GM19397 (cell line): ENCODE measurements at regions not wholly inside any gene's neighbourhood (a gene's known extent, or its start where the extent isn't known, plus 50 kb on each side); places are given as distances from the start of the nearest gene placed in this dataset.

Experiments
- ATAC-seq: cut with Tn5 transposase; IDR thresholded peaks from one replicate; pipeline ENCODE4 v1.9.1; 2021; ENCODE audit warnings: mild to moderate bottlenecking, moderate library complexity; ENCODE audit not compliant: unreplicated experiment

- ATAC-seq = no peak
Observed at GRCh38 chr9:89805571-89806292, 200.9 kb downstream of the GADD45G start.

- no peak for ATAC-seq
Observed at GRCh38 chr9:89806371-89807100, 201.7 kb downstream of the GADD45G start.

- ATAC-seq = no peak
Observed at GRCh38 chr9:89807101-89807395, 202.2 kb downstream of the GADD45G start.

- no peak for ATAC-seq
Observed at GRCh38 chr9:89807682-89808075, 202.9 kb downstream of the GADD45G start.

- no peak for ATAC-seq
Observed at GRCh38 chr9:89808076-89808755, 203.4 kb downstream of the GADD45G start.

DNA sequence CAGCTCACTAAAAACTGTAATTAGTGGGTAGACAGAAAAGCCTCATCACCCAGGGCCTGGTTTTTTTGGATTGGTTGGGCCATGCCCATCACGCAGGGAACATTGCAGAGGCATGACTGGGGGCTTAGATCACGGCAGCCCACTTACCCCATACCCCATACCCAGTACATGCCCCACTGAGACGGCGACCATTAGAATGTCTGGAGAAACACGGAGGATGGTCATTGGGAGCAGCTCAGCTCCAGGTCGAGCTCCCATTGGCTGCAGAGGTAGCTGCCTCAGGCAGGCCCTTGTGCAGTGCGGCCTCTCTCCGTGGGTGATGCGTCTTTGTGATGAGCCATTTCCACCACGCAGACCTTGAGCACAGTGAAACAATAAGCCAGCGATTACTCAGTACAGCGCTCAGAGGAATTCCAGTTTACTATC is 204.0 kb downstream of the GADD45G start:
- ATAC-seq = no peak

DNA sequence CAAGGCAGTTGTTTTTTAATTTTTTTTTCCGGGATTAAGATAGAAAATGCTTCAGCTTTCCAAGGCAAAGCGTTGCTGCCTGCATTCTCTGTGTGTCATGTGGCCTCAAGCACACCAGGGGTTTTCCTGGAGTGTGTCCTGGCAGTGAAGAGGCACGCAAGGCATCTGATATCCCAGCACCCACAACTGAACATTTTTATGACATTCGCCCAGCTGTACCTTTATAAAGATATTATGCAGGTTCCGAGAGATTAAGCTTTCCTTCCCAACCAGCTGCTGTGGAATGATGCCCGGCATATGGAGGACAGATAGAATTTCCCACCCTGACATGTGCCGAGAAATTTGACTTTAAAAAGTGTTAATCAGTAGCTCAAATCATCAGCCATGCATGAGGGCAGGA is 205.6 kb downstream of the GADD45G start:
- ATAC-seq = no peak

DNA sequence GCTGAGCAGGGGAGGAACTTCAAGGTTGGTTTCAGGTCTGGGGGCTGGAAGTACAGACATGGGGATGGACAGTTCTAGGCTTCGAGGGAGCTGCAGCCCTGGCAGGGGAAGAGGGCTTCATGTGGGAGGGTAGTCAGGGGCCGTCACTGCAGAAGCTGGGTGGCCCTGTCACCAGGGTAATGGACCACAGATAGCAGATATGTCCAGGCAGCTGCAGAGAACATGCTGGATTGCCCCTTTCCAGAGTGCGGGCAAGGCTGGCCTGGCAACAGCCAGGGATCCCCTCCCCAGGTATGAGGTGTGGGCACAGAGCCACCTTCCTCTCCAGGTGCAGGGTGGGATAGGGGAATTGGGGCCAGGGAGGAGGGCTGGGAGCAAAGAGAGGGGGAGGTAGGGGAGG is 206.5 kb downstream of the GADD45G start:
- no peak for ATAC-seq

GRCh38 chr9:89811886-89812450 is 207.2 kb downstream of the GADD45G start:
- ATAC-seq = no peak

- no peak for ATAC-seq
Observed at GRCh38 chr9:89812556-89813181, 207.9 kb downstream of the GADD45G start.

DNA sequence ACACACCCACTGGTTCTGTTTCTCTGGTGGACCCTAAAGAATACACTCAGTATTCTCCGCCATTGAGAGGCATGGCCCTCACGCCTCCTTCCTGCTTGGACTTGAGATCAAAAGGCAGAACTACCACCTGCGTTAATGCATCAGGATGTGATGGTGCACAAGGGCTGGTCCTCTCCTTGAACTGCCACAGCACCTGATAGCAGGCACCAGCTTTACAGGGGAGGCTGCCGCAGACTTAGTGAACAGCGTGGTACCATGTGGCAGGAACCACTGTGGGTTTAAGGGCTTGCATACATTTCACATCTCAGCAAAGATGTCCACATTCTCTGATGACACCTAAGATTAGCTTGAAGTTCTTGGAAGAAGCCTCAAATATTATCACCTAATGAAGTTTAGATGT is 208.7 kb downstream of the GADD45G start:
- no peak for ATAC-seq

DNA sequence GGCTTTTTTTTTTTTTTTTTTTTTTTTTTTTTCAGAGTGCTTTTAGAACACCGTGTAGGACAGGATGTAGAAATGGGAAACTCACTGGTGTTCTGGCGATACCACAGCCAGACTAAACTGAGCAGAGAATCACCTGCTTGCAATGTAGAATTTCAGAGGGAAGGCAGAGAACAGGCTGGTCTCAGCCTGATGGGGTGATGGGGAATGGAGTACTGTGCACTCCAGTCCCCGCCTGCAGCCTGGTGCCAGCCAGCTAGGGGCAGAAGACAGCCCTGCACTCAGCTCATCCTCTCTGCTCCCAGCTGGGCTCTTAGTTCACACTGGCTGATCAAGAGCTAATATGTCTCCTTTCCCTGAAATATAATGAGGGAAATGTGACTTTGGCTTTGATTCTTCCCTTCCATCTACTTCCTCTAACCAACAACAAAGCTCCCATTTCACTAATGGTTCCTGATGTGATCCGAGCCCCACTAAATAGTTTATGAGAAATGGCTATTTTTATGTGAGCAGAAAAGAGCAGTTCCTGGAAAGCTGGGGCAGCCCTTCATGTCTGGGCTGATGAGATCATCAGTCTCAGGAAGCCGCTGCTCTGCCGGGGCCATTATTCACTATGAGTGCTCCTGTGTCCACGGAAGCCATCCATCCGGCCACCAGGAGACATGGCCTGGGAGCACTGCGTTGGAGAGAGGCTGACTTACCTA is 209.7 kb downstream of the GADD45G start:
- no peak for ATAC-seq

DNA sequence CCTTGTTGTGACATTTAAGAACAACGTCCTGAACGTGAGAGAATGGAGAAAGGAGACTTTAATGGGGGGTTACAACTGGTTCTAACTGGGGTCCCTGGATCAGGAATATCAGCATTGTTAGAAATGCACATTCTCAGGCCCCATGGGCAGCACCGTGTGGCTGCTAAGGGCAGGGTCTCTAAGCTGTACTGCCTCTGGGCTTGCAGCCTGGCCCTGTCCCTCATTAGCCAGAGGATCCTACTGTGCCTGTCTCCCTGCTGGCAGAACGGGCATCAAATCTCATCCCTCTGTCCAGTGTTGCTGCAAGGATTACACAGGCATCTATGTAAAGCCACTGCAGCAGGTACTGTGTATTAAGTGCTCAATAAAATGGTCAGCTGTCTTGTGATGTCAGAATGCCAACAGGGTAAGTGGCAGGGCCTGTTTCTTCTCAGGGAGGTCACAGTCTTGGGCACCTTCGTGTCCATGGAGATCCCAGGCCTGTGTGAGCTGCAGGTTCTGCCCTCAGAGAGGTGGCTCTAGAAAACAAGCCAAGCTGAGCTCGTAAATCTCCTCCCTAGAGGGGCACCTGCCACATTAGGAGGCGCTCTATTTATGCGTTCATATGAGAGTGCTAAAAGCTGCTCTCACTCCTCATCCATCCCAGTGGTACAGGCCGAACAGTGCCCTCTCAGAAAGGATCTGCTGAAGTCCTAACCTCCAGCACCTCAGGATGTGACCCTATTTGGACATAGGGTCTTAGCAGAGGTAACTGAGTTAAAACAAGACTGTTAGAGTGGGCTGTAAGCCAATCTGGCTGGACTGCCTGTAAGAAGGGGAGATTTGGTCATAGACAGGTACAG is 210.5 kb downstream of the GADD45G start:
- ATAC-seq = peak; percentile 29

- ATAC-seq = peak; percentile 93
Observed at GRCh38 chr9:89815903-89816573, 211.2 kb downstream of the GADD45G start.

DNA sequence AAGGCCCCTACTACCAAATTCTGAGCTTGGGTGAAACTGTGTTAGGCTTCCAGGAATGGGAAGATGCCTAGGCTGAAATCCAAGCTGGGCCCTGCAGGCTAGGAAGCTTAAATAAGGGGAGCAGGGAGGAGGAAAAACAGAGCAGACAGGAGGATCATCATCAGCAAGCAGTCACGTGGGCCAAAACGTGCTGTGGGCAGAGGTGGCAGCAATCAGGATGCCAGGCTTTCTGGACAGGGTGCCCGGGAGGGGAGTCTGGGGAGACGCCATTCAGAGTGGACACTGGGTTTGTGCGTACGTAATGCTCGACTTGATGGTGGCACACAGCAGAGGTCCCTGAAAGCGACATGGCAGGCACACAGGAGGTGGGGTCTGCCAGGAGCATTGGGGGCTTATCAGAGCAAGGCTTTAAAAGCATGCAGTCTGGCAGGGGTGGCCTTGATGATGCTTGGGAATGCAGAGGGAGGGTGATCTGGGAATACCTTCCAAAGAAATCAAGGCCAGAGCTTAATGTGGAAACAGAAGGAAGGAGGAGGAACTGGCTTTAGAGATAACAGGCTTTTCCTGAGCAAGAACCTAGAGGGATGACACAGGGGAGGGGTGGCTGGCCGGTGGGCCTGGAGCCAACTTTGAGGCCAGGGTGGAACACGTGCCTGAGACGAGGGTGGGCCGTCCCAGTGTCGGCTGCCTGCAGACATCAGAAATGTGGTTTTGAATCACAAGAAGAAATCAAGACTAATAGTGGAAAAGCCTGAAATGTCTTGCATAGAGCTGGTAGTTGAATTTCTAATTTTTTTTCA is 212.5 kb downstream of the GADD45G start:
- ATAC-seq = no peak

- ATAC-seq = no peak
Observed at GRCh38 chr9:89820337-89820736, 215.5 kb downstream of the GADD45G start.

- no peak for ATAC-seq
Observed at GRCh38 chr9:89821081-89821480, 216.3 kb downstream of the GADD45G start.

- ATAC-seq = no peak
Observed at GRCh38 chr9:89822996-89823395, 218.2 kb downstream of the GADD45G start.
